Hepatic stellate cell (primary cell): ENCODE measurements at regions not wholly inside any gene's neighbourhood (a gene's known extent, or its start where the extent isn't known, plus 50 kb on each side); places are given as distances from the start of the nearest gene placed in this dataset.

Experiments
- DNase-seq: peaks from one replicate; pipeline ENCODE4 v3.0.0; 2011; ENCODE audit warnings: low spot score

- DNase-seq = no peak
Observed at GRCh38 chr18:78679613-78680260, 299.9 kb upstream of the SALL3 start.

- no peak for DNase-seq
Observed at GRCh38 chr18:78681396-78681795, 298.2 kb upstream of the SALL3 start.

DNA sequence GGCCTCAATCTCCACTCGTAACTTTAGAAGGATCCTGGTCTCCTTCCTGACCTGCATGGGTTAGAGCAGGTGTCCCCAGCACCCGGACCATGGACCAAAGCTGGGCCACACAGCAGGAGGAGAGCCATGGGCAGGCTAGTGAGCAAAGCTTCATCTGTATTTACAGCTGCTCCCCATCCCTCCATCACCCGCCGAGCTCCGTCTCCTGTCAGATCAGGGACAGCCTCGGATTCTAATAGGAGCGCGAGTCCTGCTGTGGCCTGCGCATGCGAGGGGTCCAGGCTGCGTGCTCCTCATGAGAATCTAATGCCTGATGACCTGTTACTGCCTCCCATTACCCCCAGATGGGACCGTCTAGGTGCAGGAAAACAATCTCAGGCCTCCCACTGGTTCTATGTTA lies 297.7 kb upstream of the SALL3 start:
- no peak for DNase-seq

DNA sequence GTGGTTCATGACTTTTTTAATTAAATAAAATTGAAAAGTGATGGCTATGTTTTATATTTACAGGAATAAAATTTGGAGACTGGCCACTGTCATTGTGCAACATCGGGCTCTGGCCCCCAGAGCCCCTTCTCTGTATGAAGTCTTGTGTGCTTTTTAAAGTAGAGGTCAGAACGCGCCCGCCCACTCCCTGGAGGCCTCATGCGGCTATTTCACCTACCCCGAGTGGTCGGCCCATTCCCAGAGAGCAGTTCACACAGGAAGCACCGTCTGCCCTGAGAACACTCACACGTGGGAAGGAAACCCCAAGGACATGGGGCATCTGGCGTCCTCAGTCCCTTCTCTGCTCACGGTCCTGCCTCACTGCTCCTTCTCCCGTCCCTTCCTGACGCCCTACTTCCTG lies 296.9 kb upstream of the SALL3 start:
- DNase-seq = no peak

DNA sequence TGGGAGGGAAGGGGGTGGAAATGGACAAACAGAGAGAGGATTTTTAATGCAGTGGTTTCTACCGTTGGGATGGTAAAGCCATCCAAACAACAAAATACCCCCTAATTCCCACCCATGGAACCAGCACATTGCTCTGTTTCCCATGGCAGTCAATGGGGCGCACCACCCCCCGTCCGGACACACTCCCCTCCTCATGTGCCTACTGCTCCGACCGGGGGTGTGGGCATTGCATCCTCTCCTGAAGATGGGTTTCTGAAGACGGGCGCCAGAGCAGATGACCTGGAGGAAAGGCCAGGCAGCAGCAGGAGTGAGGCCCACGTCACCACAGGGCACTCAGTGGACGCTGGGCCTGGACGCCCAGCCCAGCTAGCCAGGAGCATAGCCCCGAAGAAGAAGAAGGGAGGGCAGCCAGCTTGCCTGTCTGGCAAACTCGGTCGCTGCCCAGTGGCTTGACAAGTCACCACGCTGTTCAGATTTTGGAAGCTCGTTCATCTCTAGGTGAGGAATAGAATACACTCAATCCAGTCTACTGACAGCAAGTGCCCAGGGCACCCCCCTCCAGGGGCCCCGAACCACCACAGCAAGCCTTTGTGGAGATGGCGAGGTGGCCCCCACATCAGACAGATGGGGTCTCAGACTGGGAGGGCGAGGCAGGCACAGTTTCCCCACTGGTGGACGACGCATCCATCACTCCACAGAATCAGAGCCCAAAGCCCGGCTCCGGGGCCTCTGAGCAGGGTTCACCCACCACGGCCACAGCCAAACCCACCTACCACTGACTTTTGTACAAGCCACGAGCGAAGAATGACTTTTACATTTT lies 296.2 kb upstream of the SALL3 start:
- DNase-seq = no peak

DNA sequence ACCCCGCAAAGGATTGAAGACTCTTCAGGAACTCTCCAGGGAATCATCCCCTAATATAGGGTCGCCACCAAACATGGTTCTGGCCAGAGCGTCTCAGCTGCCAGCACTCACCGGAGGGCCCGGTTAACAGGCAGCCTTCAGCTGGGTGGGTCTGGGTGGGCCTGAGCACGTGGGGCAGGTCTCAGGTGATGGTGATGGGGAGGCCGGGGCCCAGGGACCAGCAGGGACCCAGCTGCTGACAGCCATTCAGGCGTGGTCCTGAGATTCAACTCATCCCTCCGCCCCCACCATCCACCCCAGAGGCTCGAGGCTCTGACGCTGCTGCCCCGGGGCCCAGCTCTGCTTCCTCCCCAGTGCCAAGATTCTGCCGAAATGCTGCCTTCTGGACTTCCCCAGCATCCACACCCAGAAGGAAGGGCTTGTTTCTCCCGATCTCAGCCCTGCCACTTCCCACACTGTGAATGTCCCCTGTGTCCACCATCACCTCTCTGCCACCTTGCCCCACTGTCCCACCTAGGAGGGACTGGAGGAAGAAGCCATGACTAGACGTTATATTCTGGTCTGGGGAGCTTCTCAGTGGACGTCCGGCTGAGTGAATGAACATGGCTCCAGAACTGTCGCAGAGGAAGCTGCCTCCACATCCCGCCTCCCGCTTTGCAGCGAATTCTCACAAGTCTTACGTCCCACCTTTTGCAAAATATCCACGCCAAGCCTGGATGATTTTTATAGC lies 294.2 kb upstream of the SALL3 start:
- no peak for DNase-seq

DNA sequence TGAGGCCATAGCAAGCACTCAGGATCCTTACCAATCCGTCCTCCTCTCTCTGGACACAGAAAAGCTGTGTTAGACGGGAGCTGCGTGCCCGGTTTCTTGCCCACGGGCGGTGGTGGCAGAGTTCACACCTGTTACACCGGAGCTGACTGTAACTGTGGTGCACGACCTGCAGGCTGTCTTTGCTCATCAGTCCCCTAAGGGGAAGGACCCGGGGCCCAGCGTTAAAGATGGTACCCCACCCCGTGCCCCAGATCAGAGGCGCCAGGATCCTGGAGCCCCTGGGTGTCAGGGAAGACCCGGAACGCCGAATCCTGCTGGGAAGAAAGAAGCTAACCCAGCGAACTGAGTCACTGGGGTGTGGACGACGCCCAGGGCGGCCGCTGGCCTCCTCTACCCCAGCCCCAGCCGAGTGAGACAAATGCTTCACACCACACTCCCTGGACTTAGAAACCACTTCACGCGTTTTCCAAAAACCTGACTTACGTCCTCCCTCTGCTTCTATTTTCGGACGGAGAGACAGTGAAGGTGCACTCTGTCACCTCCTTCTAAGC lies 293.6 kb upstream of the SALL3 start:
- no peak for DNase-seq

- DNase-seq = no peak
Observed at GRCh38 chr18:78686976-78687685, 292.5 kb upstream of the SALL3 start.

- DNase-seq = no peak
Observed at GRCh38 chr18:78687736-78688135, 291.9 kb upstream of the SALL3 start.

DNA sequence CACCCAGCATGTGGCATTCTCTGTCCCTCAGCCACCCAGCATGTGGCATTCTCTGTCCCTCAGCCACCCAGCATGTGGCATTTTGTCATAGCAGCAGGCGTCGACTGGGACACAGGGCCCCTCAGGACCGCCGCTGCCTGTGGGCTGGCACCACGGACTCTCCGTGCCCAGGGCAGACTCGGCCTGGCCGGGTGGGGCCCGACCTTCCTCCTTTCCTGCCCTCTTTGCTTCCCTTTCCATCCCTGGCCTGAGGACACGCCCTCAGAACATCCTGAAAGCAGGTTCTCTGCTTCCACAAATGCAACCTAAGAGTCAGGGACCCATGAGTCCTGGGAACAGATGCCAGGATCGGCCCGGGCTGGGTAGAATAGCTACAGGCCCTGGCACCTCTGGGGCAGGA lies 291.4 kb upstream of the SALL3 start:
- no peak for DNase-seq

GRCh38 chr18:78688916-78689315 lies 290.7 kb upstream of the SALL3 start:
- DNase-seq = no peak

GRCh38 chr18:78689606-78690005 lies 290.0 kb upstream of the SALL3 start:
- DNase-seq = no peak

DNA sequence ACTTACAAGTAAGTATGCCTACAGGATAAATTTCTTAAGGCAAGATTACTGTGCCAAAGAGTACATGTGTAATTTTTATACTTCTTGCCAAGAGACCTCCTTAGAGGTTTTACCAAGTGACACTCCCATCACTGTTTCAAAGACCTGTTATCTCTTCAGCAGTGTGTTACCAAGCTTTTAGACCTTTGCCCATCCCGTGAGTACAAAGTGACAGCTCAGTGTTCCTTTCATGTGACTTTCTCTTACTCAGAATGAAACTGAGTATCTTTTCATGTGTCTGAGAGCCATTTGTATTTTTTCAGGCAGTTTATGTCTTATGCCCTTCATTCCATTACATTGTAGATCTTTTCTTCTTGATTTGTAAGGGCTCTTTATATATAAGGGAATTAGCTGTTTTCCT lies 287.5 kb upstream of the SALL3 start:
- DNase-seq = no peak

DNA sequence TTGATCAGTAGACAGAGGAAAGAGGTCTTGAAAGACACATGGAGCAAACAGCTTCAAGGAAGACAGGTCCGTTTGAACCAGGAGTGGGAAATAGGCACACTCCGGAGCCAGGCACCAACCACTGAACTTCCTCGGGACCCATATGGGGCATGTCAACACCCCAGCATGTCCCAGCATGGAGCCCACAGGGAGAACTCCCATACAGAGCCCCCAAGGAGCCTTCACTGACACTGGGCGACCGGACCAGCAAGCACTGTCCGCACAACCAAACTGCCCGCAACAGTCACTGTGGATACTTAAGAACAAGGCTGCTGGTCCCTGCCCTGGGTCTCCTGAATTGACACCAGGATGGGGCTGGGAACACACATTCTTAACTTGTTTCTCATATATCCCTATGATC lies 286.2 kb upstream of the SALL3 start:
- no peak for DNase-seq

GRCh38 chr18:78696698-78697435 lies 282.8 kb upstream of the SALL3 start:
- no peak for DNase-seq

DNA sequence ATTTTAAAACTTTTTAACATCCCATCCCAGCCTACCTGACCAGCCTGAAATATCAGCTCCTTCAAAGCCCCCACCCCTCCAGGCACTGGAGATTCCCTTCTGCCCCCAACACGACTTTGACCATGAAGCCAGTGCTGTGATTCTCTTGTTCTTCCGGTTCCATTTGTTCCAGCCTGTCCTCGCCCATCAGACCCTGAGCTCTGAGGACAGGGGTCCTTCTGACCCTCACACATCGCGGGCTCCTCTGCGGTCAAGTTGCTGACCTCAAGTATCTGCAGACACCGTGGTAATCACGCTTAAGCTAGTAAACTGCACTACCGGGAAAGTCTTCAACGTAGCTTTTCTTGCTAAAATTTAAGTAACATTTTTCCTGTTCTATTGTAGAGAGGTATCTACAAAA lies 282.2 kb upstream of the SALL3 start:
- DNase-seq = no peak

GRCh38 chr18:78698914-78699313 lies 280.7 kb upstream of the SALL3 start:
- no peak for DNase-seq

GRCh38 chr18:78699499-78699898 lies 280.1 kb upstream of the SALL3 start:
- DNase-seq = no peak

GRCh38 chr18:78701771-78702396 lies 277.7 kb upstream of the SALL3 start:
- DNase-seq = no peak

DNA sequence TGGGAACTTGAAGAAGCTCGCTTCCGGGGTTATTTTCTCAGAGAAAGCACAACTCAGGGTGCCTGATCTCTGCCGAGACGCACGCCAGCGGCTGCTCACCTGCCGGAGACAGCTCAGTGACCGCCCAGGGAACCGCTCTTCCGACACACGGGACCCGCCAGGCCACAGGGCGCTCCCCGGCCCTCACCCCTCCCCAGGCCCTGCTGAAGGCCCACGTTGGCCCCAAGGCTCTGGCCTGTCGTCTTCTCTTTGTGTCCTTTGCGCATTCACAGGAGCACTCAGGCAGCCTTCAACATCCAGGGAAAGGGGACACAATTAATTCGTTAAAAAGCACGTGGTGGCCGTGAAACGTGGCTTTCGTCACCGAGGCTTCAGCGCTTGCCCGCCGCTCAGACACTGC lies 276.3 kb upstream of the SALL3 start:
- DNase-seq = no peak

DNA sequence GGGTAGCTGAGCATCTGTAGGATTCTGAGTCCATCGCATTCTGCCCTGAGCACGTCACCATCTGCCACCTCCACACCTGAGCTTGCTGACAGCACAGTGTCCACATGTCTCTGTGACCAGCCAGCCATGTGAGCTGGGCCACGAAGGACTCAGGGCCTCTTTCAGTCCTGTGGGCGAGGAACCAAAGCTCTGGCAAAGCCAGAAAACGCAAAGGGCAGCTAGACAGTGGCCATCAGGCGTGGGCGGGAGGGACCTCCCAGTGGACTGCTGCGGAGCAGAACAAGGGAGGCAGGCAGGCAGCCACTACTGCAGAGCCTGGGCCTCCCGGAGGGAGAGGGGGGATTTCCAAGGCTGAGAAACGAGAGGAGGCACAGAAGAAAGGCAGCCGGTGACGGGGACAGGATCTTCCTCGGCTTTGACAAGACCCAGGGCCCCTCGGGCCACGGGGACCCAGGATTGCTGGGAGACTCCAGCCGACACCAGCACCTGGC lies 274.6 kb upstream of the SALL3 start:
- DNase-seq = no peak
